ENCODE measurements at regions not wholly inside any gene's neighbourhood (a gene's known extent, or its start where the extent isn't known, plus 50 kb on each side); places are given as distances from the start of the nearest gene placed in this dataset.

DNA sequence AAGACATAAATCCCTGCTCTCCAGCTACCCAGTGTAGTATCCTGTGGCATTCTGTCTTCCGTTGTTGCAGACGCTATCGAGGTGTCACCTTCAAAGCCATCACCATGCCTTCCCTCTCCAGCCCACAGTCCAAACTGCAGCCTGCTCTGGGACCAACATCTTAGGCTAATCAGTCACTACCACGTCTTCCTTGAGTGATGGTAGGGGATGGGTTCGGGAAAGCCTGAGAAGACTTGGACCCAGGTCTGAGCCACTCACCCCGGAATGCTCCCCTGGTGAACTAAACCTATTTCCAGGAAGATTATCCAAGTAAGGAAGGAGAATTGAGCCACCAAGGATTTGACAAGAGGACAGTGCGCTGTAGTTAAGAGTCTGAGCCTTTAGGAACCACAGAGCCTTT lies 52.9 kb upstream of the IRX1 start:
- no peak overlapping the region for H3K4me3 ChIP-seq (ENCODE audit: low read depth, low read length)
- no peak for DNase-seq (ENCODE audit: low read depth)

DNA sequence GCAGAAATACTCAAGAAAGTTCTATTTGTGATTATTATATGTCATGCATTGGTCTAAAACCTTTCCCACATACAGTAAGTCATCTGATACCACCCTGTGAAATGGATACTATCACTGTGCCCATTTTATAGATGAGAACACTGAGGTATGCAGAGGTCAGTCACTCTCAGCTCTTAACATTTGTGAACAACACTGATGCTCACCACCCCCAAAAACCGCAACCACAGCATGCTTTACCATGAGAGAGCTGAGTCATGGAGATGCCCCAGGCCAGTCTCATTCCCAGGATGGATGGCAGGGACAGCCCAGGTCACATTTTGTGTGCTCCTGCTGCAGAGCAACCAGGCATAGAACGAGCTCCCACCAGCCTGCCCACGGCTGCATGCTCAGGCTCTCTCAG lies 53.5 kb upstream of the IRX1 start:
- no peak overlapping the region for H3K4me3 ChIP-seq (ENCODE audit: low read depth, low read length)
- DNase-seq (ENCODE audit: low read depth): no peak

DNA sequence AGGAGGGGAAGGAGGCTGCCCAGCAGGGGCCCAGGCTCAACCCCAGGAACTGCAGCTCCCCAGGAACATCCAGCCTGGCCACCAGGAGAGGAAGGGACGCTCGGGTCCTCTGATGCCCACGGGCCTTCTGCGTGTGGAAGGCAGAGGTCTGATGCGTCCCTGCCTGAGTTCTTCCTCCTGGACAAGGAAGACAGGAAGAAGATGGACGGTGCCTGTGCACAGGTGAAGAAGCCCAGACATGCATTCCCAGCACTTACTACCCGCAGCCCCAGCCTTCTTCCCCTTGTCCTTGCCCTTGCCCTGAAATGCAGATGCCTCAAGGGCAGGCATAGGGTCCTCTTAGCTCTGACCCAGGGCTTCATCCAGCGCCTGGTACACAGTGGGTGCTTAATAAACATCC lies 56.7 kb upstream of the IRX1 start:
- no peak overlapping the region for H3K4me3 ChIP-seq (ENCODE audit: low read depth, low read length)
- no peak for DNase-seq (ENCODE audit: low read depth)

- no peak overlapping the region for H3K4me3 ChIP-seq (ENCODE audit: low read depth, low read length)
- DNase-seq (ENCODE audit: low read depth): no peak
These were observed 57.7 kb upstream of the IRX1 start for GRCh38 chr5:3537942-3538341.

- DNase-seq (ENCODE audit: low read depth): no peak
- no peak overlapping the region for H3K4me3 ChIP-seq (ENCODE audit: low read depth, low read length)
These were observed 60.0 kb upstream of the IRX1 start for GRCh38 chr5:3535414-3536211.

- DNase-seq (ENCODE audit: low read depth): no peak
- H3K4me3 ChIP-seq (ENCODE audit: low read depth, low read length): no peak overlapping the region
These were observed 60.6 kb upstream of the IRX1 start for GRCh38 chr5:3534997-3535396.

DNA sequence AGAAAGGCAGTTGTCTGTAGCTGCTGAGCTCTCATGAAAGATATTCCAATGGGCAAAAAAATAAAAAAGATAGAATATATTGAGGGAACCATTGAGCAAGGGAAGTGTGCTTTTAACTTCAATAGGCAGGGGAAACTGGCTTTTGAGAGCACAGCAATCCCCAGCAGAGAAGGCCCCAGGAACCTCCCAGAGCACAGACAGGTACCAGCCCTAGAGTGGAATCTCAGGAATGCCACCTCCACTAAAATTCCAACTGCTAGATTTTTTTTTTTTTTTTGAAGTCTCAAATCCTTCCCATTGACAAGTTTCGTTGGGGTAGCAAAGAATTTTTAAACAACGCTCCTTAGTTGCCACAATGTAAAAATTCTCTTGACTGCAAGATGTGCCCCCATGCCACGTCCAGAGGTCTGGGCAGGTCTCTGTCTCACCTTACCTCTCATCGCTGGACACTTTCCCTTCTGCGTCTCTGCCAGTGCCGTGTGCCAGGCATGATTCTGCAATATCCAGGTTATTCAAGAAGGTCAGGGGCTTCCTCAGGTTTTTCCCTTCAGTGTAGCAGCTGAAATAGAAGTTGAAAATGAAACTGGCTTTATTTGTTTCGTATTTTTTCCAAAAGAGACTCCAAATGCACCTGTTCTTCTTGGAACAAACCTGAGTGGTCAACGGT lies 64.2 kb upstream of the IRX1 start:
- no peak overlapping the region for H3K4me3 ChIP-seq (ENCODE audit: low read depth, low read length)
- no peak for DNase-seq (ENCODE audit: low read depth)

GRCh38 chr5:3530251-3530650 lies 65.4 kb upstream of the IRX1 start:
- no peak overlapping the region for H3K4me3 ChIP-seq (ENCODE audit: low read depth, low read length)

GRCh38 chr5:3526551-3527185 lies 69.0 kb upstream of the IRX1 start:
- no peak overlapping the region for H3K4me3 ChIP-seq (ENCODE audit: low read depth, low read length)
- DNase-seq (ENCODE audit: low read depth): no peak

More at GRCh38 chr5:3530251-3530650, 65.4 kb upstream of the IRX1 start:
- no peak for DNase-seq (ENCODE audit: low read depth)

- DNase-seq (ENCODE audit: low read depth): no peak
- no peak overlapping the region for H3K4me3 ChIP-seq (ENCODE audit: low read depth, low read length)
These were observed 73.1 kb upstream of the IRX1 start for GRCh38 chr5:3522491-3522890.

- H3K4me3 ChIP-seq (ENCODE audit: low read depth, low read length): no peak overlapping the region
- no peak for DNase-seq (ENCODE audit: low read depth)
These were observed 77.1 kb upstream of the IRX1 start for GRCh38 chr5:3518576-3518975.

- H3K4me3 ChIP-seq (ENCODE audit: low read depth, low read length): no peak overlapping the region
- no peak for DNase-seq (ENCODE audit: low read depth)
These were observed 77.6 kb upstream of the IRX1 start for GRCh38 chr5:3518051-3518450.

GRCh38 chr5:3517348-3517747 lies 78.3 kb upstream of the IRX1 start:
- H3K4me3 ChIP-seq (ENCODE audit: low read depth, low read length): no peak overlapping the region
- no peak for DNase-seq (ENCODE audit: low read depth)

- DNase-seq (ENCODE audit: low read depth): no peak
- H3K4me3 ChIP-seq (ENCODE audit: low read depth, low read length): no peak overlapping the region
These were observed 83.1 kb upstream of the IRX1 start for GRCh38 chr5:3512361-3513095.

DNA sequence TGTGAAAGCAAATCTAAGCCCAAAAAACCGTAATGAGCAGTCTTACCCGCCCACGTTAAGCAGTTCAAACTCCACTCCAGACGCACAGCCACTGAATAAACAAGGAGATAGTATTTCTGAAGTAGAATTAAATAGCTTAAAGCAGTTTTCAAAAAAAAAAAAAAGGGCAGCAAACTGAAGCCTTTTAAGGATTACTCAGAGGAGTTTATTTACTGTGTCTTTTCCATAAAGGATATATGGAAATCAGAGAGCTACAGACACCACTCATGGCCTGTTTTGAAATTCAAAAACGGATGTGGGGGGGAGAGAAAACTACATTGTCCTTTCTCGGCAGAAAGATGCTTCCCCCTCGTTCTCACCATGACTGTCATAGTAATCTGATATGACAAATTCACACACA lies 83.7 kb upstream of the IRX1 start:
- no peak for DNase-seq (ENCODE audit: low read depth)

DNA sequence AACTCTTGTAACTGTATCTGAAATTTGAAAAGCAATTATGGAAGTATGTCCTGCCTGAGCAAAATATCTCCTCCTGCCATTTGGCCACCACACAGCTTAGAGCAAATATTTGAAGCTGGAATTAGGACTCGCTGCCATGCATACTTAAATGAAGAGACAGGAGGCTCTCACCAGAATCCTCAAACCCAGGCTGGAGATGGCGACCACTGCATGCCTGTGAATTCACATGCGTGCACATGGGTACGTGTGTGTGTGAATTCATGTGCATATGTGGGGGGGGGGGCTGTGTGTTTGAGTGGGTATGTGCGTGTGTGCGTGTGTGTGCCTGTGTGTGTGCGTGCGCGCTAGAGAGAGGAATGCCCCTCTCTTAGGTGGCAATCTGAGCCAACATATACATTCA lies 84.1 kb upstream of the IRX1 start:
- no peak for DNase-seq (ENCODE audit: low read depth)
- no peak overlapping the region for H3K4me3 ChIP-seq (ENCODE audit: low read depth, low read length)

More for the DNA sequence above, 83.7 kb upstream of the IRX1 start:
- H3K4me3 ChIP-seq (ENCODE audit: low read depth, low read length): no peak overlapping the region

DNA sequence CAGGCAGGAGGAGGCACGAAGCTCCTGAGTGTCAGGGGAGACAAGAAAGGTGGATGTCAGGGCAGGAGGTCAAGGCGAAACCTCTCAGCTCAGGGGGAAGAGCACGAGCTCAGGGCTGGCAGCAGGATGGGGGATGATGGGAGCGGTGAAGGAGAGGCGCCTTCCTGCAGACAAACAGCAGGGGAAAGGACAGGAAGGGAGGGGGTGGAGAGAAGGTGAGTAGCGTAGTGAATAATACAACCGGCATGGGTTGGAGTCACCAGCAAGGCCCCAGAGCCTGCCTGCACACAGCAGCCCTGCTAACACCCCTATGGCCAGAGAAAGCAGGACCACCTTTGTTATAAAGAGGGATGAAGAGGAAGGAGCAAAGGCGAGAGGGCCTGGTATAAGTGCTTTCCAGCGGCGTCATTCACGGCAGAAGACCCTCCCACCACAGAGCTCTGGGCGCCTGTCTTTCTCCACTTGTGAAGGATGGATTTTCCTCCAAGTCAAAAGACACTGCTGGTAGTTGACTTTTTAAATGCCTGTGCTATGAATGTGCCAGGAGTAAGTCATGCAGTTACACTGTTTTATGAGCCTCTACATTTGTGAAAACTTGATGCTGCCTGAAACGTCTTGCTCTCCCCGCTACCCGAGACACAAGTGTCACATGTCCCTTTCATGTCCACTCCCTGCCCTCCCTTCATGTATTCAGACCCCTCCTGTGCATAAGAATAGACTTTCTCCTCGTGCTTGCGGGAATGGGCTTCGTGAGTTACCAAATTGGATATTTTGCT lies 84.8 kb upstream of the IRX1 start:
- no peak overlapping the region for H3K4me3 ChIP-seq (ENCODE audit: low read depth, low read length)
- DNase-seq (ENCODE audit: low read depth): no peak

DNA sequence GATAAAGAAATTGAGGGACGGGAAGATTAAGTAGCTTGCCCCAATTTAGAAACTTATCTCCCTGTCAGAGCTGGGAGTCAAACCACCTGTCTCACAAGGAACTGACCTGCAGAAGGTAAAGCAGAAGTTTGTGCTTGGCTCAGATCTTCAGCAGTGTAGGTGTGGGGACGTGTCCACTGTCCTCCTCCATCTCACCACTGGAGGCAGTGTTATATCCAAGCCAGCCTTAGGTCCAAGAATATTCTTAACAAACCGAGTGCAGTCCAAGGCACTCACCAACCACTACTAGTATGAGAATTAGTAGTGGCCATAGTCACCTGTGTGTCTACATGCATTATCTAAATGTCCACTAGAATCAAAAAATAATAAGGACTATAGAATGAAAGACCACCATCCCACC lies 86.3 kb upstream of the IRX1 start:
- DNase-seq (ENCODE audit: low read depth): no peak
- no peak overlapping the region for H3K4me3 ChIP-seq (ENCODE audit: low read depth, low read length)

- H3K4me3 ChIP-seq (ENCODE audit: low read depth, low read length): no peak overlapping the region
- no peak for DNase-seq (ENCODE audit: low read depth)
These were observed 87.2 kb upstream of the IRX1 start for GRCh38 chr5:3508395-3508794.
